ENCODE measurements at regions not wholly inside any gene's neighbourhood (a gene's known extent, or its start where the extent isn't known, plus 50 kb on each side); places are given as distances from the start of the nearest gene placed in this dataset.

DNA sequence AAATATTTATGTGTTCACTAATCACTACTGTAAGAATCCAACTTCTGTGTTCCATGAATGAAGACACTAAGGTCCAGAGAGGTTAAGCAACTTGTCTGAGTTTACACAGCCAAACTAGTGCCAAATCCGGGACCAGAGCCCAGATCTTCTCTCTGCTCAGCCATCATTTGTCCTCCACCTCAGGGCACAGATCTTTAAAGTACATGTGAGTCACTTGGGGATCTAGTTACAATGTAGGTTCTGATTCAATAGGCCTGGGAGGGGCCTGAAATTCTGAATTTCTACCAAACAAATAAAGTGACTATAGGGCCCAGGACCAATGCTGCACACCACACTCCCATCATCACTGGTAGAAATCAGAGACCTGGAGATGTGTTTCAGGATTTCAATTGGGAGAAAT lies 162.9 kb downstream of the GXYLT1 start:
- no peak overlapping the region for H3K4me3 ChIP-seq (ENCODE audit: low read depth, low read length)
- no peaks in the 10 kb centered on the region for H3K36me3 ChIP-seq (ENCODE audit: control insufficient read depth, insufficient read depth, low read length)
- DNase-seq (ENCODE audit: low read depth), result peak; percentile 35
- TF ChIP-seq, protein P1, sequence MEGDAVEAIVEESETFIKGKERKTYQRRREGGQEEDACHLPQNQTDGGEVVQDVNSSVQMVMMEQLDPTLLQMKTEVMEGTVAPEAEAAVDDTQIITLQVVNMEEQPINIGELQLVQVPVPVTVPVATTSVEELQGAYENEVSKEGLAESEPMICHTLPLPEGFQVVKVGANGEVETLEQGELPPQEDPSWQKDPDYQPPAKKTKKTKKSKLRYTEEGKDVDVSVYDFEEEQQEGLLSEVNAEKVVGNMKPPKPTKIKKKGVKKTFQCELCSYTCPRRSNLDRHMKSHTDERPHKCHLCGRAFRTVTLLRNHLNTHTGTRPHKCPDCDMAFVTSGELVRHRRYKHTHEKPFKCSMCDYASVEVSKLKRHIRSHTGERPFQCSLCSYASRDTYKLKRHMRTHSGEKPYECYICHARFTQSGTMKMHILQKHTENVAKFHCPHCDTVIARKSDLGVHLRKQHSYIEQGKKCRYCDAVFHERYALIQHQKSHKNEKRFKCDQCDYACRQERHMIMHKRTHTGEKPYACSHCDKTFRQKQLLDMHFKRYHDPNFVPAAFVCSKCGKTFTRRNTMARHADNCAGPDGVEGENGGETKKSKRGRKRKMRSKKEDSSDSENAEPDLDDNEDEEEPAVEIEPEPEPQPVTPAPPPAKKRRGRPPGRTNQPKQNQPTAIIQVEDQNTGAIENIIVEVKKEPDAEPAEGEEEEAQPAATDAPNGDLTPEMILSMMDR (IDR thresholded peaks at IDR 0.05; ENCODE audit: insufficient read depth, low read length, poor library complexity, severe bottlenecking), result no peak
- no peaks in the 10 kb centered on the region for H3K27me3 ChIP-seq (ENCODE audit: control insufficient read depth, insufficient read depth, low read length)

DNA sequence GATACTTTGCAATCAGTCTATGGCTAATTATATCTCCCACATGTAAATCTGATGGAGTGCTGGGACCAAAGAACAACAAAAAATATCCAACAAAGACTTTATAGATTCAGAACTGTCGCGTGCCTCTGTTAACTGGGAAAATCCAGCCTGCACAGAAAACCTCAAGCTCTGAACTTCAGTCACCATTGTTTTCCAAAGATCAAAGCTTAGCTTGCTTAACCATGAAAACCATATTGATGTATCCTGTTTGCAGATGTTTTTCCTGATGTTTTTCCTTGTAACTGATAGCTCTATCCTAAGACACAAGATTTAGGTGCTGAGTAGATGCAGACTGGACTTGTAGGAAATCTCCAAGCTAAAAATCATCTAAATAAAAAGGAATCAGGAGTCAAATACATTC lies 163.7 kb downstream of the GXYLT1 start:
- no peak for DNase-seq (ENCODE audit: low read depth)
- H3K36me3 ChIP-seq (ENCODE audit: control insufficient read depth, insufficient read depth, low read length), result no peaks in the 10 kb centered on the region
- TF ChIP-seq, protein P1 (IDR thresholded peaks at IDR 0.05; ENCODE audit: insufficient read depth, low read length, poor library complexity, severe bottlenecking), result no peak
- no peaks in the 10 kb centered on the region for H3K27me3 ChIP-seq (ENCODE audit: control insufficient read depth, insufficient read depth, low read length)
- no peak overlapping the region for H3K4me3 ChIP-seq (ENCODE audit: low read depth, low read length)

DNA sequence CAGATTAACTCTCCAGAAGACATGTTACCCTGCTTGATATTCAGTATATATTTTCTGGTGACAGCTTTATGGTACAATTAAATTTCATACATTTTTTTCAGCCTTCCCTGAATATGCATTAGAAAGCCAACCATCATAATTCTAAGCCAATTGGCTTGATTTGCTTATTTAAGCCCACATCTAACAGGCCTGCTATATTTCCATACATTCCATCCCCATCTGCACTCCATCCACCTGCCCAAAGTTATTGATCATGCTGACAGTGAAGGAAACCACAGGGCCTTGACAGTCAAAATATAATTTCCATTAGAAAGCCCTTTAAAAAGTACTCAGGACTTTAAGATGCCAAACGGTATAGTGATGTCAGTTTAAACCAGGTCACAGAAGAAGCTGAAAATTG lies 164.3 kb downstream of the GXYLT1 start:
- H3K27me3 ChIP-seq (ENCODE audit: control insufficient read depth, insufficient read depth, low read length), result no peaks in the 10 kb centered on the region
- TF ChIP-seq, protein P1 (IDR thresholded peaks at IDR 0.05; ENCODE audit: insufficient read depth, low read length, poor library complexity, severe bottlenecking), result no peak
- DNase-seq (ENCODE audit: low read depth), result no peak
- no peaks in the 10 kb centered on the region for H3K36me3 ChIP-seq (ENCODE audit: control insufficient read depth, insufficient read depth, low read length)
- H3K4me3 ChIP-seq (ENCODE audit: low read depth, low read length), result no peak overlapping the region

DNA sequence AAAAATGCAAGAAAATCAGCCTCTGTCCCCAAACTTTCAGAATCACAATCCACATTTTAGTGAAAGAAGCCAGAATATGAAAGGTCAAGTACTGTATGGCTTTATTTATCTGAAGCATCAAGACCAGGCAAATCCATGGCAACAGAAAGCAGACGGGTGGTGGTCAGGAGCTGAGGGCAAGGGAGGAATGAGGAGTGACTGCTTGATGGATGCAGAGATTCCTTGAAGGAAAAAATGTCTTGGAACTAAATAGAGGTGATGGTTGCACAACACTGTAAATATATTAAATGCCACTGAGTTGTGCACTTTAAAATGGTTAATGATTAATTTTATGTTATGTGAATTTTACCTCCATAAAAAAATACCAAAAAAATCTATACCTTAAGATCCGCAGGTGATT lies 165.1 kb downstream of the GXYLT1 start:
- no peak overlapping the region for H3K4me3 ChIP-seq (ENCODE audit: low read depth, low read length)
- TF ChIP-seq, protein P1 (IDR thresholded peaks at IDR 0.05; ENCODE audit: insufficient read depth, low read length, poor library complexity, severe bottlenecking), result no peak
- DNase-seq (ENCODE audit: low read depth), result no peak

DNA sequence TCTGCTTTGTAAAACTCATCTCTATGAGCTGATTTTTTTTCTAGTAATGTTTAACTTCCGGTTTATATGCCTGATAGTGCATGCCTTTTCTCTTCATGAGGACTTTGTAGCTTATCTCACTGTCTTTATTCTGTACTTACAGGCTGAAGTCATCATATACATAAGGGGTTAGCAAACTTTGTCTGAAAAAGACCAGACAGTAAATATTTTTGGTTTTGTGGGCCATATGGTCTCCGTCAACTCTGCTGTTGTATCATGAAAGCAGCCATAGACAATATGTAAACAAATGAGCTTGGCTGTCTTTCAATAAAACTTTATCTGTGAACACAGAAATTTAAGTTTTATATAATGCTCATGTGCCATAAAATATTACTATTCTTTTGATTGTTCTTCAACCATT lies 172.1 kb downstream of the GXYLT1 start:
- no peak overlapping the region for H3K4me3 ChIP-seq (ENCODE audit: low read depth, low read length)
- no peak for DNase-seq (ENCODE audit: low read depth)
- no peaks in the 10 kb centered on the region for H3K27me3 ChIP-seq (ENCODE audit: control insufficient read depth, insufficient read depth, low read length)
- no peaks in the 10 kb centered on the region for H3K36me3 ChIP-seq (ENCODE audit: control insufficient read depth, insufficient read depth, low read length)
- TF ChIP-seq, protein P1 (IDR thresholded peaks at IDR 0.05; ENCODE audit: insufficient read depth, low read length, poor library complexity, severe bottlenecking), result no peak

More for the DNA sequence above, 165.1 kb downstream of the GXYLT1 start:
- Histone ChIP-seq H3K27me3 (ENCODE audit: control insufficient read depth, insufficient read depth, low read length) (no peaks in the 10 kb centered on the region), H3K36me3 (ENCODE audit: control insufficient read depth, insufficient read depth, low read length) (no peaks in the 10 kb centered on the region)

DNA sequence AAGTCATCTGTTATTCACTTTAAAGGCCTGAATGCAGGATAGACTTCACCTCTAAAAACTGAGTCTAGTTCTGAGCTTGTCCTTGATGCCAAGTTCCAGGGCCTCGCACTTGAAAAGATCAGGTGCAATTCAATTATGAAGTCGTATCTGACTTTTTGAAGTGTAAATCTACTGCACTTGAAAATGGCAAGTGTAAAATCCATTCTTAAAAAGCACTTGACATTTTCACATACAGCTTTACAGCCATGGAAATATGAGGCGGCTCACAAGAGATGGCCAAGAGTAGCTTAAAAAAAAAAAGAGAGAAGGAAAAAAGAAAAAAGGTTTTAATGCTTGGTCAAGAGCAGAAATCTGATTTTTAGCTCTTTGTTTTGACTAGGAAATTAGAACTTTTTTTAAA lies 172.5 kb downstream of the GXYLT1 start:
- no peak overlapping the region for H3K4me3 ChIP-seq (ENCODE audit: low read depth, low read length)
- H3K27me3 ChIP-seq (ENCODE audit: control insufficient read depth, insufficient read depth, low read length), result no peaks in the 10 kb centered on the region
- TF ChIP-seq, protein P1 (IDR thresholded peaks at IDR 0.05; ENCODE audit: insufficient read depth, low read length, poor library complexity, severe bottlenecking), result no peak
- no peak for DNase-seq (ENCODE audit: low read depth)
- no peaks in the 10 kb centered on the region for H3K36me3 ChIP-seq (ENCODE audit: control insufficient read depth, insufficient read depth, low read length)
